Stimulated activated memory B cell treated with anti-CD40 and anti-IgM and Interleukin-4, amounts not matched to agents 10 μg/mL and 1 μg/mL and 100 μg/mL, for 72 hours (primary cell): ENCODE measurements at regions not wholly inside any gene's neighbourhood (a gene's known extent, or its start where the extent isn't known, plus 50 kb on each side); places are given as distances from the start of the nearest gene placed in this dataset.

Experiments
- ATAC-seq: fragments of 150-1000 bp; cut with Tn5 transposase; 2 replicates; pipeline ENCODE4 v1.10.0; 2021
- H3K27ac Mint-ChIP-seq: one replicate; pipeline ENCODE4 v1.8.0; 2022; ENCODE audit warnings: mild to moderate bottlenecking, mixed read lengths
- H3K27me3 Mint-ChIP-seq: one replicate; pipeline ENCODE4 v1.8.0; 2022; ENCODE audit warnings: mixed read lengths
- H3K36me3 Mint-ChIP-seq: one replicate; pipeline ENCODE4 v1.8.0; 2022; ENCODE audit warnings: mixed read lengths
- H3K4me1 Mint-ChIP-seq: one replicate; pipeline ENCODE4 v1.8.0; 2022; ENCODE audit warnings: mixed read lengths
- H3K4me3 Mint-ChIP-seq: one replicate; pipeline ENCODE4 v1.8.0; 2022; ENCODE audit warnings: mild to moderate bottlenecking, moderate library complexity, mixed read lengths
- H3K9me3 Mint-ChIP-seq: one replicate; pipeline ENCODE4 v1.8.0; 2022; ENCODE audit warnings: mixed read lengths

- peaks cover 34% of the 10 kb centered on the region for H3K27me3 Mint-ChIP-seq
Observed at GRCh38 chr3:66803721-66804695, 194.1 kb upstream of the KBTBD8 start.

GRCh38 chr3:66808891-66809594 is 189.1 kb upstream of the KBTBD8 start:
- Mint-ChIP-seq H3K27me3 (no peaks in the 10 kb centered on the region), H3K9me3 (peaks cover 2% of the 10 kb centered on the region), H3K4me3 (no peak overlapping the region), H3K4me1 (no peaks in the 10 kb centered on the region), H3K27ac (no peak overlapping the region), H3K36me3 (no peaks in the 10 kb centered on the region)
- ATAC-seq, result no peak

More at GRCh38 chr3:66803721-66804695, 194.1 kb upstream of the KBTBD8 start:
- H3K9me3 Mint-ChIP-seq, result no peaks in the 10 kb centered on the region
- no peak overlapping the region for H3K4me3 Mint-ChIP-seq
- no peak overlapping the region for H3K27ac Mint-ChIP-seq
- no peak for ATAC-seq
- no peaks in the 10 kb centered on the region for H3K4me1 Mint-ChIP-seq
- no peaks in the 10 kb centered on the region for H3K36me3 Mint-ChIP-seq

GRCh38 chr3:66809595-66809958 is 188.5 kb upstream of the KBTBD8 start:
- Mint-ChIP-seq H3K36me3 (no peaks in the 10 kb centered on the region), H3K4me1 (no peaks in the 10 kb centered on the region), H3K27ac (no peak overlapping the region), H3K4me3 (no peak overlapping the region), H3K9me3 (peaks cover 2% of the 10 kb centered on the region), H3K27me3 (no peaks in the 10 kb centered on the region)
- ATAC-seq, result no peak

- H3K27me3 Mint-ChIP-seq, result peaks cover 5% of the 10 kb centered on the region
- H3K9me3 Mint-ChIP-seq, result peaks cover 2% of the 10 kb centered on the region
- H3K4me3 Mint-ChIP-seq, result no peak overlapping the region
- H3K27ac Mint-ChIP-seq, result no peak overlapping the region
- H3K4me1 Mint-ChIP-seq, result no peaks in the 10 kb centered on the region
- ATAC-seq, result no peak
- no peaks in the 10 kb centered on the region for H3K36me3 Mint-ChIP-seq
Observed at GRCh38 chr3:66812136-66812535, 186.0 kb upstream of the KBTBD8 start.

- no peak for ATAC-seq
- peaks cover 8% of the 10 kb centered on the region for H3K27me3 Mint-ChIP-seq
- H3K9me3 Mint-ChIP-seq, result peaks cover 2% of the 10 kb centered on the region
Observed at GRCh38 chr3:66812741-66813140, 185.4 kb upstream of the KBTBD8 start.

GRCh38 chr3:66816090-66816761 is 181.9 kb upstream of the KBTBD8 start:
- H3K27me3 Mint-ChIP-seq, result peaks cover 8% of the 10 kb centered on the region
- peaks cover 2% of the 10 kb centered on the region for H3K9me3 Mint-ChIP-seq
- H3K36me3 Mint-ChIP-seq, result no peaks in the 10 kb centered on the region
- H3K4me3 Mint-ChIP-seq, result no peak overlapping the region
- no peaks in the 10 kb centered on the region for H3K4me1 Mint-ChIP-seq
- H3K27ac Mint-ChIP-seq, result no peak overlapping the region
- peak; percentile 55 for ATAC-seq

More at GRCh38 chr3:66812741-66813140, 185.4 kb upstream of the KBTBD8 start:
- Mint-ChIP-seq H3K4me3 (no peak overlapping the region), H3K36me3 (no peaks in the 10 kb centered on the region), H3K4me1 (no peaks in the 10 kb centered on the region), H3K27ac (no peak overlapping the region)

- H3K27ac Mint-ChIP-seq, result no peak overlapping the region
- no peak for ATAC-seq
Observed at GRCh38 chr3:66817951-66818557, 180.1 kb upstream of the KBTBD8 start.

GRCh38 chr3:66819993-66820501 is 178.1 kb upstream of the KBTBD8 start:
- no peaks in the 10 kb centered on the region for H3K9me3 Mint-ChIP-seq
- no peak for ATAC-seq
- H3K27me3 Mint-ChIP-seq, result peaks cover 8% of the 10 kb centered on the region
- H3K27ac Mint-ChIP-seq, result no peak overlapping the region
- no peaks in the 10 kb centered on the region for H3K4me1 Mint-ChIP-seq
- H3K4me3 Mint-ChIP-seq, result no peak overlapping the region
- H3K36me3 Mint-ChIP-seq, result no peaks in the 10 kb centered on the region

More at GRCh38 chr3:66817951-66818557, 180.1 kb upstream of the KBTBD8 start:
- H3K4me1 Mint-ChIP-seq, result no peaks in the 10 kb centered on the region
- H3K9me3 Mint-ChIP-seq, result no peaks in the 10 kb centered on the region
- H3K4me3 Mint-ChIP-seq, result no peak overlapping the region
- peaks cover 8% of the 10 kb centered on the region for H3K27me3 Mint-ChIP-seq
- H3K36me3 Mint-ChIP-seq, result no peaks in the 10 kb centered on the region

GRCh38 chr3:66822186-66823008 is 175.7 kb upstream of the KBTBD8 start:
- Mint-ChIP-seq H3K4me3 (no peak overlapping the region), H3K9me3 (no peaks in the 10 kb centered on the region), H3K27ac (no peak overlapping the region), H3K4me1 (no peaks in the 10 kb centered on the region), H3K27me3 (peaks cover under 1% of the 10 kb centered on the region), H3K36me3 (no peaks in the 10 kb centered on the region)
- ATAC-seq, result peak; percentile 73

- no peak overlapping the region for H3K4me3 Mint-ChIP-seq
Observed at GRCh38 chr3:66823009-66823397, 175.1 kb upstream of the KBTBD8 start.

GRCh38 chr3:66823532-66823931 is 174.6 kb upstream of the KBTBD8 start:
- no peak for ATAC-seq
- H3K27me3 Mint-ChIP-seq, result no peaks in the 10 kb centered on the region

More at GRCh38 chr3:66823009-66823397, 175.1 kb upstream of the KBTBD8 start:
- H3K36me3 Mint-ChIP-seq, result no peaks in the 10 kb centered on the region
- H3K9me3 Mint-ChIP-seq, result no peaks in the 10 kb centered on the region
- ATAC-seq, result no peak
- no peaks in the 10 kb centered on the region for H3K27me3 Mint-ChIP-seq
- no peaks in the 10 kb centered on the region for H3K4me1 Mint-ChIP-seq
- no peak overlapping the region for H3K27ac Mint-ChIP-seq

GRCh38 chr3:66825375-66825774 is 172.7 kb upstream of the KBTBD8 start:
- no peaks in the 10 kb centered on the region for H3K27me3 Mint-ChIP-seq
- no peak for ATAC-seq
- H3K27ac Mint-ChIP-seq, result no peak overlapping the region

More at GRCh38 chr3:66823532-66823931, 174.6 kb upstream of the KBTBD8 start:
- no peaks in the 10 kb centered on the region for H3K36me3 Mint-ChIP-seq
- H3K9me3 Mint-ChIP-seq, result no peaks in the 10 kb centered on the region
- H3K4me1 Mint-ChIP-seq, result no peaks in the 10 kb centered on the region
- no peak overlapping the region for H3K4me3 Mint-ChIP-seq
- no peak overlapping the region for H3K27ac Mint-ChIP-seq

GRCh38 chr3:66827726-66828125 is 170.4 kb upstream of the KBTBD8 start:
- H3K9me3 Mint-ChIP-seq, result no peaks in the 10 kb centered on the region
- peaks cover 7% of the 10 kb centered on the region for H3K4me1 Mint-ChIP-seq
- no peak for ATAC-seq
- H3K27me3 Mint-ChIP-seq, result no peaks in the 10 kb centered on the region
- no peak overlapping the region for H3K4me3 Mint-ChIP-seq
- H3K27ac Mint-ChIP-seq, result no peak overlapping the region
- H3K36me3 Mint-ChIP-seq, result no peaks in the 10 kb centered on the region

More at GRCh38 chr3:66825375-66825774, 172.7 kb upstream of the KBTBD8 start:
- H3K36me3 Mint-ChIP-seq, result no peaks in the 10 kb centered on the region
- no peaks in the 10 kb centered on the region for H3K9me3 Mint-ChIP-seq
- H3K4me1 Mint-ChIP-seq, result no peaks in the 10 kb centered on the region
- no peak overlapping the region for H3K4me3 Mint-ChIP-seq

GRCh38 chr3:66828303-66828702 is 169.8 kb upstream of the KBTBD8 start:
- Mint-ChIP-seq H3K36me3 (no peaks in the 10 kb centered on the region), H3K27ac (no peak overlapping the region), H3K4me3 (no peak overlapping the region), H3K27me3 (no peaks in the 10 kb centered on the region), H3K4me1 (peaks cover 7% of the 10 kb centered on the region), H3K9me3 (no peaks in the 10 kb centered on the region)
- no peak for ATAC-seq
